Duodenal mucosa (tissue), 2 donors: ENCODE measurements at regions not wholly inside any gene's neighbourhood (a gene's known extent, or its start where the extent isn't known, plus 50 kb on each side); places are given as distances from the start of the nearest gene placed in this dataset.
"Not testable (repeated sequence)": the region's sequence is repeated elsewhere in the genome, so short reads cannot be mapped to it uniquely, and the experiment has no call there.

Experiments used
- H3K27ac ChIP-seq: one replicate; pipeline ENCODE4 v1.7.0; 2013; ENCODE audit warnings: low read depth, low read length
- H3K27me3 ChIP-seq, 2 donors: one replicate each; pipeline ENCODE4 v1.7.0; 2013; ENCODE audit warnings: low read length in 2 of 2, control low read depth in 1 of 2; ENCODE audit not compliant: insufficient read depth in 2 of 2, control insufficient read depth in 1 of 2
- H3K36me3 ChIP-seq, 2 donors: one replicate each; pipeline ENCODE4 v1.7.0; 2013; ENCODE audit warnings: low read length in 2 of 2, control low read depth in 1 of 2; ENCODE audit not compliant: insufficient read depth in 2 of 2, control insufficient read depth in 1 of 2
- H3K4me1 ChIP-seq, 2 donors: one replicate each; pipeline ENCODE4 v1.7.0; 2013; ENCODE audit warnings: low read length in 2 of 2, control low read depth in 1 of 2; ENCODE audit not compliant: insufficient read depth in 2 of 2, control insufficient read depth in 1 of 2
- H3K4me3 ChIP-seq, 2 donors: one replicate each; pipeline ENCODE4 v1.7.0; 2013; ENCODE audit warnings: low read length in 2 of 2, low read depth in 1 of 2
- H3K9ac ChIP-seq, 2 donors: one replicate each; pipeline ENCODE4 v1.7.0; 2013; ENCODE audit warnings: low read length in 2 of 2, low read depth in 1 of 2
- H3K9me3 ChIP-seq, 2 donors: one replicate each; pipeline ENCODE4 v1.7.0; 2013; ENCODE audit warnings: low read length in 2 of 2, control low read depth in 1 of 2; ENCODE audit not compliant: control insufficient read depth in 1 of 2

DNA sequence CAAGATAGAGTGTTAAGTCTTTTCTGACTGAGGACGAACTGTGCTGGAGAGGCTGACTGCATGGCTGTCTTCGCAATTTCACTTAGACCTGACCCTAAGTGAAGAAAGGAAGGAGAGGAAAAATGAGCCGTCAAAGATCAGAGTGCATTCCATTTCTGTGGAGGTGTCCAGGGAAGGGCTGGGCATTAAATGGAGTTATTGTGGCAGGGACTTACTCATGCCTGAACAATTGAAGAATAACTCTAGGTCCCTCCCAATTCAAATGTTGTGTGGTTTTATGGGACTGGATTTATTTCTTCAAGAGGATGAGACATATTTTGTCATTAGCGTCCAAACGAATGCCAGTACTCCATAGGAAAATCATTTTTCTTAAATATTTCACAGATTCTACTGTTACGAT lies 187.3 kb upstream of the CFAP20DC start:
- H3K27ac ChIP-seq: no peak overlapping the region
- no peaks in the 10 kb centered on the region for H3K27me3 ChIP-seq
- no peaks in the 10 kb centered on the region for H3K36me3 ChIP-seq
- no peaks in the 10 kb centered on the region for H3K4me1 ChIP-seq
- no peak overlapping the region for H3K9ac ChIP-seq
- H3K4me3 ChIP-seq: no peak overlapping the region
- no peaks in the 10 kb centered on the region for H3K9me3 ChIP-seq

DNA sequence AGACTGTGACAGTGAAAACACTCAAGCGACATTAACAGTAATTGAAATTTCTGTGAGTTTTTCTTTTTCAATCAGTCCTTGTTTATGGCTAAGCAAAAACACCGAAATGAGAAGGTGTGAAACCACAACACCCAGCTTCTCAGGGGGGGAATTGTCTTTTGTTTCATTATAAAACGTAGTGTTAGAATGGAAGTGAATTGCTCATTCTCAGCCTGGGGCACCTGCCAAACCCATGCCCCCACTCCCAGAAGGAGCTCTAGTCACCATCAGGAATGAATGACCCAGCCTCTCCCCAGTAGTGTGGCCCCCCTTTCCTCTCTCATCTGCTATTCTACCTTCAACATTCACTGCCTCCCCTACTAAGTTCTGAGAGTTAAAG lies 185.8 kb upstream of the CFAP20DC start:
- Histone ChIP-seq H3K9me3 (no peaks in the 10 kb centered on the region), H3K27ac (no peak overlapping the region), H3K9ac (no peak overlapping the region), H3K4me1 (no peaks in the 10 kb centered on the region), H3K36me3 (no peaks in the 10 kb centered on the region), H3K4me3 (no peak overlapping the region), H3K27me3 (no peaks in the 10 kb centered on the region)

DNA sequence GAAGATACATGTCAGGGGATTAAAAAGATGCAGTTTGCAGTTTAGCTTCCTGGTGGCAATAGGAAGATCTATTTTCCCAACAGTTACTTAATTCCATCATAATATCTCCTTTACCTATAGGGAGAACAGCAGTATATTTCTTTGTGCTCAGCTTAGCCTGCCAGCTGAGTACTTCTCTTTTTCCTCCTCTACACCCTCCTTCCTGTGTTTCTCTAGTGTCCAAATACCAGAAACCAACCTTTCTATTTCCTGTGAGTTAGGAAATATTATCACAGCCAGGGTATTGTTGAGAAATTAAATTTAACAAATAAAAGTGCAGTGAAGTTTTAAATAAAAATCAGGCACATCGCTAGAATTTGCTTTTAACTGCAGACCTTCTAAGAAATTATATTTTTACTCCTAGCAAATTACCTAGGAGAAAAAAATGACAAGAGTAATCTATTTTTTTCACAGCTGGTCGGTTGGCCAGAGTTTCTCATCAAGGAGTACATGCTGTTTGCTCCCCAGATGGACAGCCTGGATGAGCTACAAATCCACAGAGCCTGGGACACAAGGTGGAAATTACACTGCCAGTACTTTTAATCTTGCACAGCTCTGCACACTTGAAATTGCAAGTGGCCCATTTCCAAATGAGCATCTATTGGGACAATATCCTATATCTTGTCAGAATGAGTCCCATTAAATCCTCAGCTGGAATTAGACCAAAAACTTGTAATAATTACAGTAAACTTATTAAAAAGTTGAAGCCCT lies 185.2 kb upstream of the CFAP20DC start:
- H3K27ac ChIP-seq: no peak overlapping the region
- H3K36me3 ChIP-seq: no peaks in the 10 kb centered on the region
- H3K27me3 ChIP-seq: no peaks in the 10 kb centered on the region
- H3K4me3 ChIP-seq: no peak overlapping the region
- no peak overlapping the region for H3K9ac ChIP-seq
- H3K9me3 ChIP-seq: peaks cover 0 to 3% of the 10 kb centered on the region in 2 donors
- no peaks in the 10 kb centered on the region for H3K4me1 ChIP-seq

DNA sequence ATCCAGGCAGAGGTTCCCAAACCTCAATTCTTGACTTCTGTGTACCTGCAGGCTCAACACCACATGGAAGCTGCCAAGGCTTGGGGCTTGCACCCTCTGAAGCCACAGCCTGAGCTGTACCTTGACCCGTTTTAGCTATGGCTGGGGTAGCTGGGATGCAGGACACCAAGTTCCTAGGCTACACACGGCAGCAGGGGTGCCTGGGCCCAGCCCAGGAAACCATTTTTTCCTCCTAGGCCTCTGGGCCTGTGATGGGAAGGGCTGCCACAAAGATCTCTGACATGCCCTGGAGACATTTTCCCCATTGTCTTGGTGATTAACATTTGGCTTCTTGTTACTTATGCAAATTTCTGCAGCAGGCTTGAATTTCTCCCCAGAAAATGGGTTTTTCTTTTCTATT lies 180.6 kb upstream of the CFAP20DC start:
- H3K36me3 ChIP-seq, H3K4me1 ChIP-seq, H3K4me3 ChIP-seq, H3K9ac ChIP-seq, H3K27ac ChIP-seq, H3K27me3 ChIP-seq, H3K9me3 ChIP-seq: not testable (repeated sequence)

DNA sequence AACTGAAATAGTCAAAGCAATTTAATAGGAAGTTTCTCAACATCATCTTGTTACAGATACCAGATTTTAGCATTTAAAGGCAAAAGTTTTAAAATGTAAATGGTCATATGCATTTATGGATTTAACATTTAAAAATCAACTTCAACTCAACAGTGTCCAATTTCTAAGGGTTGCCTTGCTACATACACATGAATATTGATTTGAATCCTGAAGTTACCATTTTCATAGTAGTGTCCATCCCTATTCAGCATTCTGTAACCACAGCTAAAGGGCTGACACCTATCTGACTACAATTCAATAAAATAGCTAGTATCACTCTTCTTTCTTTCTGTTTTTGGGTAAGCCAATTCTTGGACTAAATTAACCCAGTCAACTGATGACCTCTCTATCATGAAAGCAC lies 164.0 kb upstream of the CFAP20DC start:
- H3K27me3 ChIP-seq: no peaks in the 10 kb centered on the region

DNA sequence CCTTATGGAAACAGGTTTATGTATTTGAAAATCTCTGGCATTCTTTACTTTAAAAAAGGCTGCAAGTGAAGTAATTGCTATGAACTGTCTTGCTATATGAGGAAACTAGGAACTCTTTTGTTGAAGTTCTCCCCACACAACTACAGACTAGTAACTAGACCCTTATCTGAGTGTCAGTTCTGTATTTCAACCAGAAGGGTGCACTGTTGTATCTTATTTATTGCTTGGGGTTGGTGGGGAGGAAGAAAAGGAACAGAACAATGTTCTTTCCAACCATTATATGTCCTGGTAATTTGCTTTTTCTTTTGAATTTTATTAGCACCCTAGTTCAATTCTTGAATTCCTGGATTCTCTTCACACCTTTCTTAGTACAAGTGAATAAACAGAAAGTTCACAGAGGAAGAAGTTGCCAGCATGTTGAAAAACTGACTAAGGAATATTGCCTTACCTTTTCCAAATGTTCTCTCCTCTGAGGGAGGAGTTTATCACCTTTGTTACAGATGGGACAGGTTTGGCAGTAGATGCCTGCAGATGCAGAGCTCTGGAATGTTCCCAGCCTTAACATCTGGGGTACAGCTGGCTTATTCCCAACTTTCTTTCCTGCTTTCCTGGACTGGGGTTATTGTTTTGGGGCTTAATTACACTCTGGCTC lies 162.4 kb upstream of the CFAP20DC start:
- H3K9ac ChIP-seq: no peak overlapping the region
- no peaks in the 10 kb centered on the region for H3K9me3 ChIP-seq
- no peaks in the 10 kb centered on the region for H3K36me3 ChIP-seq
- no peak overlapping the region for H3K27ac ChIP-seq
- no peaks in the 10 kb centered on the region for H3K27me3 ChIP-seq
- peaks cover 0 to 5% of the 10 kb centered on the region in 2 donors for H3K4me1 ChIP-seq
- H3K4me3 ChIP-seq: no peak overlapping the region

More for the DNA sequence above, 164.0 kb upstream of the CFAP20DC start:
- no peaks in the 10 kb centered on the region for H3K9me3 ChIP-seq
- H3K4me1 ChIP-seq: peaks cover 0 to 5% of the 10 kb centered on the region in 2 donors
- H3K4me3 ChIP-seq: no peak overlapping the region
- no peak overlapping the region for H3K9ac ChIP-seq
- H3K27ac ChIP-seq: no peak overlapping the region
- H3K36me3 ChIP-seq: no peaks in the 10 kb centered on the region

DNA sequence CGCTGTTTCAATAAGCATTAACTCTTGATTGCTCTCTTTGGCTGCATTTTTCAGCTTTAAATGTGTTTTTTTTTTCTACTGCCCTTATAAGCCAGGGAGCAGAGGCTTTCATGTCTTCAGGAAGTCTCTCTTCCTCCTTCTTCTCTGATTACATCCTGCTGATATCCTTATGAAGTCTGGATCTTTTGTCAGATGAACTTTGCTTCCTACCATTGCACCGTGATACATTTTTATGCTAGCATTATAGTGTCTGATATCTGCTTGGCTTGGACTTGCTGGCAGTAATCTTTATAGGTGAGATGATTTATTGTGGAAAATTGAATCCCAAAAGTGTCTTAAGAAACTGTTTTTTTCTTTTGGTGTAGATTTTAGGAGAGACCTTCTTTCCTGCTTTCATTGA lies 160.4 kb upstream of the CFAP20DC start:
- H3K4me1 ChIP-seq: peaks cover 0 to 5% of the 10 kb centered on the region in 2 donors
- H3K4me3 ChIP-seq: no peak overlapping the region
- no peaks in the 10 kb centered on the region for H3K36me3 ChIP-seq
- H3K9ac ChIP-seq: no peak overlapping the region
- H3K27me3 ChIP-seq: peaks cover 0 to 4% of the 10 kb centered on the region in 2 donors
- H3K9me3 ChIP-seq: no peaks in the 10 kb centered on the region
- no peak overlapping the region for H3K27ac ChIP-seq

DNA sequence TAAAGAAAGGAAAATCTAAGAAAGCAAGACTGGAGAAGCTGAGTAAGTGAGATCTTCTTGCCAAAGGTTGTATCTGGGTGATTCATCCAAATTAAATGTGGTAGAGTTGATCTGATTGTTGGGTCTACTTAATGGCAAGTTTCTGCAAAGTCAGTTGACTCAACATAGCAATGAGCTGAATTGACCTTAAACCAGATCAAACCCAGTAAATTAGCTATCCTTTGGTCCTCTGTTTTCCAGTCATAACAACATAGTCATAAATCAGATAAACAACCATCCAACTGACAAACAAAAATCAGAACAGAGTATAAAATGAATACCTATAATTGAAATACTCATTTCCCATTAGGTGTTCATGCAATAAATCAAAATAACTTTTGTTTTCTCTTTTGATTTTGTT lies 142.6 kb upstream of the CFAP20DC start:
- no peak overlapping the region for H3K4me3 ChIP-seq
- H3K4me1 ChIP-seq: peaks cover 0 to 8% of the 10 kb centered on the region in 2 donors
- no peak overlapping the region for H3K27ac ChIP-seq
- H3K36me3 ChIP-seq: no peaks in the 10 kb centered on the region
- no peaks in the 10 kb centered on the region for H3K9me3 ChIP-seq
- no peak overlapping the region for H3K9ac ChIP-seq
- H3K27me3 ChIP-seq: no peaks in the 10 kb centered on the region

DNA sequence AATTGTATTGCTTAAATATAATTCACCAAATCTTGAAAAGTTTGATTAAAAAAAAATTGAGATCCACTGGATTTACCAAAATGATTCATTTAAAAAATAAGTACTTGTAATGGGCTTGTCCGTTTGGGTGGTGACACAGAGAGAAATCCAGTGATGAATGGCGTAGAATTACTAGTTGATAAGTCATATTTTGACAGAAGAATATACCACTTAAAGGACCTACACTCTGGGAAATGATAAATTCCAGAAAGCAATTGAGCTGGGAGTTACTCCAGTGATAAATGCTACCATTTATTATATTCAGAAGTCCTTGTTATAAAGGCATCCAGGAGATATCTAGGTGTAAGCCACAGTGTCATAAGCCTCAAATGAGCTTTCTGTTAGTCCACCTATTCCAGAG lies 141.8 kb upstream of the CFAP20DC start:
- H3K4me3 ChIP-seq: no peak overlapping the region
- no peak overlapping the region for H3K9ac ChIP-seq
- peaks cover 0 to 8% of the 10 kb centered on the region in 2 donors for H3K4me1 ChIP-seq
- H3K9me3 ChIP-seq: no peaks in the 10 kb centered on the region
- H3K36me3 ChIP-seq: no peaks in the 10 kb centered on the region
- H3K27me3 ChIP-seq: no peaks in the 10 kb centered on the region
- no peak overlapping the region for H3K27ac ChIP-seq

DNA sequence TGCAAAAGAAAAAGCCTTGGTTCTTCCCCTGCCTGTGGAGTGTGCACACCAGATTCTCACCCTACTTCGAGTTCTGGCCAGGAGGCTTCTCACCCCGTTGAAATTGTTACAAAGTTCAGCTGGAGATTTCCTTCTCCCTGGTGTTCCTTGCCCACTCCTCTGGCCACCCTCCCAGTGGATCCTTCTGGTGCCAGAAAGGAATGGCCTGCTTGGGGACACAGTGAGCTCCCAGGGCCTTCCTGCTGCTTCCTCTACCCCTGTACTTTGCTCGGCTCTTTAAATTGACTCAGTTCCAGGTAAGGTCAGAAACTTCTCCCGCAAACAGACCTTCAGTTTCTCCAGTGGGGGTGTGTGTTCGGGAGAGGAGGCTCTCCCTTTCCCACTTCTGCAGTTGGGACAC lies 140.1 kb upstream of the CFAP20DC start:
- peaks cover 0 to 8% of the 10 kb centered on the region in 2 donors for H3K4me1 ChIP-seq
- H3K36me3 ChIP-seq: no peaks in the 10 kb centered on the region
- H3K9ac ChIP-seq: no peak overlapping the region
- no peak overlapping the region for H3K4me3 ChIP-seq
- no peaks in the 10 kb centered on the region for H3K27me3 ChIP-seq
- H3K9me3 ChIP-seq: no peaks in the 10 kb centered on the region
- no peak overlapping the region for H3K27ac ChIP-seq
